Mucosa of descending colon (tissue), 3 donors: ENCODE measurements at regions not wholly inside any gene's neighbourhood (a gene's known extent, or its start where the extent isn't known, plus 50 kb on each side); places are given as distances from the start of the nearest gene placed in this dataset.
"Not testable (repeated sequence)": the region's sequence is repeated elsewhere in the genome, so short reads cannot be mapped to it uniquely, and the experiment has no call there.

Source experiments
- ATAC-seq: fragments of 200-7000 bp; cut with Tn5 transposase; one replicate; pipeline ENCODE4 v1.9.1; 2020; ENCODE audit warnings: mild to moderate bottlenecking, moderate library complexity
- DNase-seq, 3 donors: peaks; one replicate each; pipeline ENCODE4 v3.0.0-alpha.2; 2020
- H3K36me3 ChIP-seq: fragments of 200-600 bp; one replicate; pipeline ENCODE4 v1.8.0; 2021; ENCODE audit warnings: low read depth, mild to moderate bottlenecking
- H3K4me1 ChIP-seq: fragments of 200-600 bp; one replicate; pipeline ENCODE4 v1.8.0; 2021; ENCODE audit warnings: low read depth, mild to moderate bottlenecking
- H3K4me3 ChIP-seq: fragments of 200-600 bp; one replicate; pipeline ENCODE4 v1.8.0; 2021; ENCODE audit warnings: mild to moderate bottlenecking
- H3K9me3 ChIP-seq: fragments of 200-600 bp; one replicate; pipeline ENCODE4 v1.8.0; 2021; ENCODE audit warnings: mild to moderate bottlenecking
- CTCF ChIP-seq: fragments of 200-600 bp; IDR thresholded peaks from one replicate; pipeline ENCODE4 v1.8.0; 2022; ENCODE audit warnings: antibody characterized with exemption, mild to moderate bottlenecking
- intact Hi-C, 2 donors: fragments of 100-400 bp; cut with DNase I in 1 of 2; cut with micrococcal nuclease in 1 of 2; formaldehyde crosslinking; loops; one replicate each; pipeline versions ENCODE4 v1.11.0 to v1.11.1; 2022; cut with DNase I, micrococcal nuclease
- donor health status: DM: no; HTN: no; CAD: no; lungs with moderate emphysema.
- donor health status: DM: no; HTN: no; CAD: no.
- donor health status: DM: no; HTN: yes; CAD: no.

- Histone ChIP-seq H3K9me3 (no peaks in the 10 kb centered on the region), H3K36me3 (no peaks in the 10 kb centered on the region), H3K4me3 (no peak overlapping the region), H3K4me1 (no peaks in the 10 kb centered on the region)
- DNase-seq (no peak), ATAC-seq (no peak)
- no peak for TF ChIP-seq CTCF
- intact Hi-C loops = no loop called here
These were observed 104.6 kb upstream of the ADRA1B start for GRCh38 chr5:159811712-159812111.

- H3K4me1 ChIP-seq, H3K36me3 ChIP-seq, H3K4me3 ChIP-seq, DNase-seq, intact Hi-C loops, ATAC-seq, H3K9me3 ChIP-seq: not testable (repeated sequence)
These were observed 103.5 kb upstream of the ADRA1B start for GRCh38 chr5:159812759-159813158.

GRCh38 chr5:159814222-159814621 is 102.1 kb upstream of the ADRA1B start:
- DNase-seq (no peak), ATAC-seq (no peak)
- H3K4me1 ChIP-seq = no peaks in the 10 kb centered on the region
- intact Hi-C loops = no loop called here
- H3K9me3 ChIP-seq = no peaks in the 10 kb centered on the region
- H3K36me3 ChIP-seq = no peaks in the 10 kb centered on the region
- TF ChIP-seq CTCF = no peak
- H3K4me3 ChIP-seq = no peak overlapping the region

- H3K36me3 ChIP-seq = no peaks in the 10 kb centered on the region
- no peak for TF ChIP-seq CTCF
- no peaks in the 10 kb centered on the region for H3K4me1 ChIP-seq
- no peaks in the 10 kb centered on the region for H3K9me3 ChIP-seq
- no peak overlapping the region for H3K4me3 ChIP-seq
- no peak for DNase-seq
- intact Hi-C loops = no loop called here
- no peak for ATAC-seq
These were observed 101.3 kb upstream of the ADRA1B start for GRCh38 chr5:159814805-159815585.

GRCh38 chr5:159817262-159818029 is 98.8 kb upstream of the ADRA1B start:
- intact Hi-C loops = no loop called here
- Histone ChIP-seq H3K4me1 (no peaks in the 10 kb centered on the region), H3K4me3 (no peak overlapping the region), H3K9me3 (no peaks in the 10 kb centered on the region), H3K36me3 (no peaks in the 10 kb centered on the region)
- DNase-seq (no peak), ATAC-seq (no peak)
- TF ChIP-seq CTCF = no peak
